Chondrocyte (in vitro differentiated cells): ENCODE measurements at regions not wholly inside any gene's neighbourhood (a gene's known extent, or its start where the extent isn't known, plus 50 kb on each side); places are given as distances from the start of the nearest gene placed in this dataset.

Experiments
- DNase-seq: peaks from one replicate; pipeline ENCODE4 v3.0.0; 2021; ENCODE audit warnings: mixed read lengths, low spot score
- H3K27ac Mint-ChIP-seq: one replicate; pipeline ENCODE4 v1.8.0; 2021; ENCODE audit warnings: mild to moderate bottlenecking, moderate library complexity, mixed read lengths; ENCODE audit not compliant: unreplicated experiment
- H3K27me3 Mint-ChIP-seq: 2 replicates; pipeline ENCODE4 v1.8.0; 2021; ENCODE audit warnings: low read depth, mixed read lengths
- H3K36me3 Mint-ChIP-seq: 2 replicates; pipeline ENCODE4 v1.8.0; 2021; ENCODE audit warnings: low read depth, mixed read lengths
- H3K4me1 Mint-ChIP-seq: 2 replicates; pipeline ENCODE4 v1.8.0; 2021; ENCODE audit warnings: low read depth, mild to moderate bottlenecking, mixed read lengths
- H3K4me3 Mint-ChIP-seq: one replicate; pipeline ENCODE4 v1.8.0; 2021; ENCODE audit warnings: mild to moderate bottlenecking, moderate library complexity, mixed read lengths; ENCODE audit not compliant: unreplicated experiment
- H3K9me3 Mint-ChIP-seq: 2 replicates; pipeline ENCODE4 v1.8.0; 2021; ENCODE audit warnings: low read depth, mixed read lengths
- CTCF ChIP-seq: fragments of 200-600 bp; sonication (generic); IDR thresholded peaks from 2 replicates; pipeline ENCODE4 v1.5.0; 2021; ENCODE audit warnings: antibody characterized with exemption, mild to moderate bottlenecking, moderate library complexity

DNA sequence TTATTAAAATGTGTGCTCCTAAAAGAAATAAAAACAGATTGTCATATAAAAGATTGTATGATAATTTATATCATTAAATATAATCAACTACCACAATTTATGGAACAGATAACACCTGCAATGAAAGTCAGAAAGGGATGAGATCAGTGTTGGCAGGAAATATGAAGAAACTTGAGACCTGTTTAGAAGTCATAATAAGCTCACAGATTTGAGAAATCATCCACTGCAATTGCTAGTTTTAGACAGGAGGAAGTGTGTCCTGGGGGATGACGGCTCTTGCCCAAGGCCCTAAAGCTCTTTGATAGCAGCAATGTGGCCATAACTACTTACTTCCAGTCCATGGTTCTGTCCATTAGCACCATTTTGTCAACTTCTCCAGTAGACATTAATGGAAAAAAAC is 122.8 kb upstream of the SOX5 start:
- H3K4me1 Mint-ChIP-seq = peaks cover 44% of the 10 kb centered on the region
- H3K27me3 Mint-ChIP-seq = no peaks in the 10 kb centered on the region
- no peak overlapping the region for H3K4me3 Mint-ChIP-seq
- TF ChIP-seq CTCF = no peak
- no peaks in the 10 kb centered on the region for H3K9me3 Mint-ChIP-seq
- no peaks in the 10 kb centered on the region for H3K36me3 Mint-ChIP-seq
- no peak for DNase-seq
- H3K27ac Mint-ChIP-seq = no peak overlapping the region

DNA sequence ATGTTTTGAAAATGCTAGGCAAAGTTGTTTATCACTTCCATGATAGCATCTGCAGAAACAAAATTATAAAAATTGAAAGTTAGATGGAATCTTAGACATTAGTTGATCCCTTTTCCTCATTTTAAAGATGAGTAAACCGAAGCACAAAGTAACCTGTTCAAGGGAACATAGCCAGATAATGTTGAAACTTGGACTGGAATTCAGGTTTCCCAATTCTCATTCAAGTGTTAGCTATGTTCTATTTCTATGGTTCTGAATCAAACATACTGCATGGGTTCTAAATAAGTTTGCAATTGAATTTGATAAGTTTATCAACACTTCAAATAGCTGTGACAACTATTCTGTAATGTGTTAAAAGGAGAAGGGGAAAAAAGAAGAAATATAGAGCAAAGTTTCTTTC is 122.4 kb upstream of the SOX5 start:
- TF ChIP-seq CTCF = no peak
- H3K36me3 Mint-ChIP-seq = no peaks in the 10 kb centered on the region
- no peak overlapping the region for H3K4me3 Mint-ChIP-seq
- H3K27ac Mint-ChIP-seq = no peak overlapping the region
- H3K9me3 Mint-ChIP-seq = no peaks in the 10 kb centered on the region
- H3K4me1 Mint-ChIP-seq = peaks cover 47% of the 10 kb centered on the region
- DNase-seq = no peak
- H3K27me3 Mint-ChIP-seq = no peaks in the 10 kb centered on the region

DNA sequence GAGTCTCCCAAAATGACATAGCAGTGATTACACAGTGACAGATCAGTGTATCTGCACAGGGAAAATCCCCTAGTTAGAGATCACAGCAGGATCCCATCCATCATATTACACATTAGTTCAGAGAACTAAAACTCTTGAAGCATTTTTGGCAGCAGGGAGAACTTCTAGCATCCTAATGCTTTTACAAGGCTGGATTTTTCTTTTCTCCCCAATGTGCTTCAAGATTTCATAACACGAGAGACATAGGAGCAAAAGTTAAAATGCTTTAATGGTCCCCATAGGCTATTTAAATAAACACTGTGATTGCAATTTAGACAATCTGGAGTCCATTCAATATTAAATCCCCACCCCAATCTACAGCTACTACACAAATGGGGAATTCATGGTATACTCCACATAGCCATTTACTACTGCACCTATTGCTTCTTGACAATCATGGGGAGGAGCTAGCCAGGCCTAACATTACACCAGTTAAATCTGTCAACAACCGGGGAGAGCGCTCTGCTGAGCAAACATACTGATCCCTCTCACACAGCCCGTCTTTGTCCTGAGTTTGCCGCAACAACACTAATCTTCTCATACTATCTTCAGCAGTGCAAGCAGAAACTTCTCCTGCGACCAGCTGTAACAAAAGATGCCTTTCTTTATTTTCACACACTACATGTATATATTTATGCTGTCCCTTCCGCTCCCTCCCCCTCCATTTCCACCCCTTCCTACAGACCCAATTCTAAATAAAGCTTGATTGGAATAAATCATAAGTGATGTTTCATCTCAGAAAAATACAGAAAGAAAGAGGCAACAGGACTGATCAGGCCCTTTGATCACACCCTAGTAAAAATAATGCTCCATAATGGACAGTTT is 120.3 kb upstream of the SOX5 start:
- Mint-ChIP-seq H3K27ac (peak overlapping the region; percentile 34), H3K27me3 (no peaks in the 10 kb centered on the region), H3K36me3 (peaks cover 1% of the 10 kb centered on the region), H3K9me3 (no peaks in the 10 kb centered on the region), H3K4me3 (no peak overlapping the region), H3K4me1 (peaks cover 38% of the 10 kb centered on the region)
- no peak for DNase-seq
- TF ChIP-seq CTCF = no peak

GRCh38 chr12:24066865-24067264 is 117.4 kb upstream of the SOX5 start:
- Mint-ChIP-seq H3K4me3 (no peak overlapping the region), H3K36me3 (peaks cover 1% of the 10 kb centered on the region), H3K4me1 (peaks cover 50% of the 10 kb centered on the region), H3K9me3 (no peaks in the 10 kb centered on the region), H3K27ac (peak overlapping the region; percentile 71), H3K27me3 (no peaks in the 10 kb centered on the region)
- no peak for TF ChIP-seq CTCF
- no peak for DNase-seq

- no peaks in the 10 kb centered on the region for H3K9me3 Mint-ChIP-seq
- H3K27me3 Mint-ChIP-seq = no peaks in the 10 kb centered on the region
- no peak for DNase-seq
- no peak overlapping the region for H3K27ac Mint-ChIP-seq
- peaks cover 1% of the 10 kb centered on the region for H3K36me3 Mint-ChIP-seq
- TF ChIP-seq CTCF = no peak
- peaks cover 50% of the 10 kb centered on the region for H3K4me1 Mint-ChIP-seq
- H3K4me3 Mint-ChIP-seq = no peak overlapping the region
Measured at GRCh38 chr12:24066097-24066496, 116.6 kb upstream of the SOX5 start.
